ENCODE measurements at regions not wholly inside any gene's neighbourhood (a gene's known extent, or its start where the extent isn't known, plus 50 kb on each side); places are given as distances from the start of the nearest gene placed in this dataset.

- Histone ChIP-seq H3K79me2 (ENCODE audit: control insufficient read depth, insufficient read depth, low read length) (no peaks in the 10 kb centered on the region), H3K27me3 (ENCODE audit: control insufficient read depth, extremely low read depth, insufficient read depth, low read length) (peaks cover 6% of the 10 kb centered on the region), H3K4me2 (ENCODE audit: control insufficient read depth, extremely low read depth, insufficient read depth, low read depth, low read length) (no peak overlapping the region), H3K36me3 (ENCODE audit: control insufficient read depth in 2 of 2, extremely low read depth in 1 of 2, insufficient read depth in 2 of 2, low read length in 2 of 2) (no peaks in the 10 kb centered on the region), H3K4me3 (ENCODE audit: control insufficient read depth in 2 of 3, extremely low read depth in 1 of 3, insufficient read depth in 2 of 3, low read depth in 1 of 3, low read length in 3 of 3) (no peak overlapping the region), H3K9me3 (ENCODE audit: control insufficient read depth, low read depth, low read length) (no peaks in the 10 kb centered on the region), H3K27ac (ENCODE audit: control insufficient read depth, insufficient read depth, low read length) (no peak overlapping the region), H4K20me1 (ENCODE audit: control insufficient read depth, extremely low read depth, insufficient read depth, low read length) (no peaks in the 10 kb centered on the region), H2AFZ (ENCODE audit: control insufficient read depth, low read length) (no peak overlapping the region), H3K9ac (ENCODE audit: control insufficient read depth, extremely low read depth, insufficient read depth, low read length) (no peak overlapping the region), H3K4me1 (ENCODE audit: control insufficient read depth, extremely low read depth, insufficient read depth, low read length) (no peaks in the 10 kb centered on the region), H3K9me1 (ENCODE audit: control insufficient read depth, extremely low read depth, insufficient read depth, low read length) (no peaks in the 10 kb centered on the region)
- DNase-seq (ENCODE audit: low read depth, low spot score) (no peak), FAIRE-seq (no peak)
- TF ChIP-seq CTCF (optimal IDR thresholded peaks at IDR 0.05 in 1 of 3, IDR thresholded peaks at IDR 0.05 in 1 of 3, conservative IDR thresholded peaks at IDR 0.05 in 1 of 3; ENCODE audit: extremely low read depth in 1 of 3, insufficient read depth in 2 of 3, low read length in 3 of 3) (no peak), EZH2 (IDR thresholded peaks at IDR 0.05; ENCODE audit: low read length) (no peak)
- dilution Hi-C loops (cut with MboI; ENCODE audit: extremely low pct_ligation_motif_present, low sequenced_read_pairs), result no loop called here
Measured at GRCh38 chr1:114215436-114215835, 61.8 kb upstream of the SYT6 start.

DNA sequence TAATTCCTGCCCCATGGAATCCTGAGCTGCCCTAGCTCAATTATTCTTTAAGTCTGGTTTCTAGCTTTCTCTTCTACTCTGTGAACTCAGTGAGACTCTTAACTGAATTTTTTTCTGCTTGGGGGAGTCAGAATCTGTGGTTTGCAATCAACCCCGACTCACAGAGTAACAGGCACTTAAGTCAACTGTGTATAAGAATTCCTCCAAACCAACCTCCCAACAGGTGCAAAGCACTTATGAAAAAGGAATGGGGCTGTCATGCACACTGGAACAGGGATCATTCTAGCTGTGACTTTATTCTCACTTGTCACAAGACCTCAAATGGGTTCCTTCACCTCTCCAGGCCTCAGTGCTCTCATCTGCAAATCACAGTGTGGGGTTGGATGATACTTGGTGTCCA is 60.3 kb upstream of the SYT6 start:
- dilution Hi-C loops (cut with MboI; ENCODE audit: extremely low pct_ligation_motif_present, low sequenced_read_pairs), result no loop called here
- no peaks in the 10 kb centered on the region for H3K79me2 ChIP-seq (ENCODE audit: control insufficient read depth, insufficient read depth, low read length)
- H3K27me3 ChIP-seq (ENCODE audit: control insufficient read depth, extremely low read depth, insufficient read depth, low read length), result peaks cover 15% of the 10 kb centered on the region
- DNase-seq (ENCODE audit: low read depth, low spot score) (no peak), FAIRE-seq (no peak)
- H4K20me1 ChIP-seq (ENCODE audit: control insufficient read depth, extremely low read depth, insufficient read depth, low read length), result no peaks in the 10 kb centered on the region
- no peak overlapping the region for H3K9ac ChIP-seq (ENCODE audit: control insufficient read depth, extremely low read depth, insufficient read depth, low read length)
- H3K4me3 ChIP-seq (ENCODE audit: control insufficient read depth in 2 of 3, extremely low read depth in 1 of 3, insufficient read depth in 2 of 3, low read depth in 1 of 3, low read length in 3 of 3), result no peak overlapping the region
- H3K4me2 ChIP-seq (ENCODE audit: control insufficient read depth, extremely low read depth, insufficient read depth, low read depth, low read length), result no peak overlapping the region
- H3K27ac ChIP-seq (ENCODE audit: control insufficient read depth, insufficient read depth, low read length), result no peak overlapping the region
- TF ChIP-seq EZH2 (IDR thresholded peaks at IDR 0.05; ENCODE audit: low read length) (no peak), CTCF (optimal IDR thresholded peaks at IDR 0.05 in 1 of 3, IDR thresholded peaks at IDR 0.05 in 1 of 3, conservative IDR thresholded peaks at IDR 0.05 in 1 of 3; ENCODE audit: extremely low read depth in 1 of 3, insufficient read depth in 2 of 3, low read length in 3 of 3) (no peak)
- no peak overlapping the region for H2AFZ ChIP-seq (ENCODE audit: control insufficient read depth, low read length)
- H3K36me3 ChIP-seq (ENCODE audit: control insufficient read depth in 2 of 2, extremely low read depth in 1 of 2, insufficient read depth in 2 of 2, low read length in 2 of 2), result no peaks in the 10 kb centered on the region
- no peaks in the 10 kb centered on the region for H3K9me1 ChIP-seq (ENCODE audit: control insufficient read depth, extremely low read depth, insufficient read depth, low read length)
- H3K9me3 ChIP-seq (ENCODE audit: control insufficient read depth, low read depth, low read length), result no peaks in the 10 kb centered on the region
- H3K4me1 ChIP-seq (ENCODE audit: control insufficient read depth, extremely low read depth, insufficient read depth, low read length), result no peaks in the 10 kb centered on the region

Measured in keratinocyte (primary cell).